HCT116 (cell line): ENCODE measurements at regions not wholly inside any gene's neighbourhood (a gene's known extent, or its start where the extent isn't known, plus 50 kb on each side); places are given as distances from the start of the nearest gene placed in this dataset.
"Not testable (repeated sequence)": the region's sequence is repeated elsewhere in the genome, so short reads cannot be mapped to it uniquely, and the experiment has no call there.

Experiments used
- ATAC-seq: fragments of 200-7000 bp; cut with Tn5 transposase; 2 replicates; pipeline ENCODE4 v1.9.1; 2020; ENCODE audit warnings: mild to moderate bottlenecking, moderate library complexity
- BruUV-seq: library from RNA; stranded (reverse); fragments of 400-500 nt; replicated peaks from 2 replicates; lab custom pipeline; 2021; lab: Mats Ljungman, UMichigan
- CTCF ChIA-PET: fragments of 300-600 bp; sonication (Branson Sonifier 250); formaldehyde crosslinking; loops from one replicate; lab custom pipeline; 2021; ENCODE audit warnings: antibody characterized with exemption; lab: Charles Lee
- POLR2A ChIA-PET: fragments of 300-600, 350-600 bp; sonication (Branson Sonifier 250); formaldehyde crosslinking; loops from one replicate; lab custom pipeline; 2021; ENCODE audit warnings: antibody characterized with exemption; lab: Charles Lee
- RAD21 ChIA-PET, 2 experiments: fragments of 300-600 bp; sonication (Branson Sonifier 250); formaldehyde crosslinking; loops; one replicate each; lab custom pipeline; 2023; ENCODE audit warnings: low total read pairs in 2 of 2; ENCODE audit not compliant: uncharacterized antibody in 2 of 2, unreplicated experiment in 2 of 2, low non-redundant PET in 1 of 2; lab: Charles Lee
- DNase-seq: peaks from one replicate; pipeline ENCODE4 v3.0.0-alpha.2; 2010; ENCODE audit warnings: low read depth, low spot score
- H2AFZ ChIP-seq: fragments of 200-600 bp; shearing (Covaris generic), sonication (generic); 2 replicates; pipeline ENCODE4 v1.6.1; 2017; ENCODE audit warnings: low read depth, mixed run types, mixed read lengths, antibody characterized with exemption, low read length; ENCODE audit not compliant: poor library complexity, severe bottlenecking
- H3K27ac ChIP-seq: 2 replicates; pipeline ENCODE4 v1.5.1; 2012; ENCODE audit warnings: low read depth, low read length
- H3K27me3 ChIP-seq: fragments of 200-600 bp; sonication (generic); 2 replicates; pipeline ENCODE4 v1.6.1; 2016; ENCODE audit warnings: mixed run types, low read length, mixed read lengths; ENCODE audit not compliant: insufficient read depth
- H3K36me3 ChIP-seq, 2 experiments: fragments of 200-500 bp in 1 of 2; fragments of 200-600 bp in 1 of 2; sonication (Bioruptor generic) in 1 of 2; sonication (generic) in 1 of 2; 2 replicates each; pipeline versions ENCODE4 v1.5.1 to v1.6.1; 2014 to 2016; ENCODE audit warnings: low read length in 2 of 2, inconsistent platforms in 1 of 2, mixed read lengths in 1 of 2, mixed run types in 1 of 2; ENCODE audit not compliant: insufficient read depth in 2 of 2, control insufficient read depth in 1 of 2
- H3K4me1 ChIP-seq, 2 experiments: fragments of 200-600 bp in 1 of 2; sonication (generic) in 1 of 2; 2 replicates each; pipeline versions ENCODE4 v1.5.1 to v1.6.1; 2012 to 2017; ENCODE audit warnings: low read length in 2 of 2, inconsistent platforms in 1 of 2, mild to moderate bottlenecking in 1 of 2, mixed read lengths in 1 of 2, mixed run types in 1 of 2, moderate library complexity in 1 of 2; ENCODE audit not compliant: insufficient read depth in 2 of 2, control insufficient read depth in 1 of 2
- H3K4me2 ChIP-seq: fragments of 200-600 bp; sonication (generic); 2 replicates; pipeline ENCODE4 v1.6.1; 2017; ENCODE audit warnings: mixed run types, low read length, mixed read lengths
- H3K4me3 ChIP-seq, 2 experiments: fragments of 200-600 bp in 1 of 2; sonication (generic) in 1 of 2; replicated peaks in 1 of 2; 2 replicates each; pipeline ENCODE4 v1.5.1; 2011 to 2016; ENCODE audit warnings: low read length in 2 of 2, control low read depth in 1 of 2, low read depth in 1 of 2, mild to moderate bottlenecking in 1 of 2, mixed read lengths in 1 of 2, mixed run types in 1 of 2
- H3K79me2 ChIP-seq: fragments of 200-600 bp; sonication (generic); 2 replicates; pipeline ENCODE4 v1.6.1; 2017; ENCODE audit warnings: mild to moderate bottlenecking, mixed run types, low read length, moderate library complexity, mixed read lengths; ENCODE audit not compliant: insufficient read depth
- H3K9ac ChIP-seq: fragments of 200-600 bp; sonication (generic); 2 replicates; pipeline ENCODE4 v1.6.1; 2016; ENCODE audit warnings: low read length, mixed read lengths
- H3K9me2 ChIP-seq: fragments of 200-600 bp; sonication (generic), shearing (Covaris generic); 2 replicates; pipeline ENCODE4 v1.6.1; 2017; ENCODE audit warnings: mixed run types, mild to moderate bottlenecking, moderate library complexity; ENCODE audit not compliant: insufficient read depth
- H3K9me3 ChIP-seq, 2 experiments: fragments of 200-500 bp in 1 of 2; fragments of 200-600 bp in 1 of 2; sonication (Bioruptor generic) in 1 of 2; sonication (generic) in 1 of 2; 2 replicates each; pipeline ENCODE4 v1.6.1; 2014 to 2017; ENCODE audit warnings: low read length in 2 of 2, mixed read lengths in 2 of 2, inconsistent platforms in 1 of 2, low read depth in 1 of 2, mild to moderate bottlenecking in 1 of 2, mixed run types in 1 of 2, moderate library complexity in 1 of 2; ENCODE audit not compliant: control insufficient read depth in 1 of 2, insufficient read depth in 1 of 2
- H4K20me1 ChIP-seq: fragments of 200-600 bp; sonication (generic), shearing (Covaris generic); 2 replicates; pipeline ENCODE4 v1.6.1; 2017; ENCODE audit warnings: mixed run types, mild to moderate bottlenecking, moderate library complexity; ENCODE audit not compliant: insufficient read depth
- CEBPB ChIP-seq: IDR thresholded peaks from 2 replicates; pipeline ENCODE4 v1.6.1; 2012; ENCODE audit warnings: low read depth
- EGR1 ChIP-seq: IDR thresholded peaks from 2 replicates; pipeline ENCODE4 v1.6.1; 2012; ENCODE audit warnings: low read depth
- FOSL1 ChIP-seq: IDR thresholded peaks from 2 replicates; pipeline ENCODE4 v1.6.1; 2012; ENCODE audit warnings: low read depth
- ZFX ChIP-seq: fragments of 450-650 bp; IDR thresholded peaks from 2 replicates; pipeline ENCODE4 v1.6.1; 2017
- intact Hi-C: fragments of 100-400 bp; cut with micrococcal nuclease; formaldehyde crosslinking; loops from 2 replicates; pipeline ENCODE4 v1.10.0; 2022
- TF ChIP-seq, protein P1 (sequence below): IDR thresholded peaks from 2 replicates; pipeline ENCODE4 v1.6.1; 2012; ENCODE audit warnings: low read depth
- TF ChIP-seq, protein P2 (sequence below), 3 experiments: fragments of 200-600 bp in 1 of 3; sonication (generic) in 1 of 3; IDR thresholded peaks in 2 of 3; conservative IDR thresholded peaks in 1 of 3; 2 replicates each; pipeline ENCODE4 v1.5.1; 2012 to 2017; ENCODE audit warnings: low read depth in 2 of 3, low read length in 2 of 3, antibody characterized with exemption in 1 of 3, borderline replicate concordance in 1 of 3, control low read depth in 1 of 3, mild to moderate bottlenecking in 1 of 3, mixed read lengths in 1 of 3, mixed run types in 1 of 3, moderate library complexity in 1 of 3; ENCODE audit not compliant: insufficient read depth in 1 of 3

DNA sequence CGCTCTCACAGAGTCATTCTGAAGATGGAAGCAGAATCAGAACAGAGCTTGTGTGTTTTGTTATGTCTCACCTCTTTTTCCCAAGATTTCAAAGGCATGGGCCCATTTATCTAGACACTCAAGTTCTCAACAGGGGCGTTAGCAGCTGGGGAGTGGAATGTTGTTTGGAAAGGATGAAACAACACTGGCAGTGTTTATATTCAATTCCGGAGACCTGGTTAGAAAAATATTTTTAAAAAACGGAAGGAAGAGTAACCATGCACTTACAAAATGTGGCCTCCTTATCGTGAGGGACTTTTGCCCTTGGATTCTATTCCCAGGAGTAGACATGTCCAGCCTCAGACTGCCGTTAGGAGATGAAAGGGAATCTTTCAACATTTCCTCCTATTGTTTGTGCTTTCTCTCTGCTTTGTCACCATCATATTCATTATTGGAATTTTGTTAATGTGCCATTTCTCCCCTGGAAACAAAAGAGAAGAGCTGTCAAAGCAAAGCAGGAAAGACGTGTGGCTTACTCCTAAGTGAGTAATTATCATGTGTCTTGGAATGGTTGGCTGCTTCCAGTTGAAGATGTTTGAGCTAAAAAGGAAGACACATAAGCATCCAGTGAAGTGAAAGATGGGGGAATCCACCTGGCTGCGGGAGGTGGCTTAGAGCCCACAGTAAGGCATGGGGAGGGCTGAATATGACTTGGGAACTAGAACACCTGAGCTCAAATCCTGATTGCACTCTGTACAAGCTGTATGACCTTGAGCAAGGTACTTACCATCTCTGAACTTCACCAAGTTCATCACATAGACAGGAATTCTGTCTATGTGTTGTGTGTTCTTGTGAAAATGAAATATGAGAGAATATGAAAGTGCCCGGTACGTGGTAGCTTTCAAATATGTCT is 71.7 kb upstream of the JUN start (continued):
- TF ChIP-seq CEBPB, result no peak

DNA sequence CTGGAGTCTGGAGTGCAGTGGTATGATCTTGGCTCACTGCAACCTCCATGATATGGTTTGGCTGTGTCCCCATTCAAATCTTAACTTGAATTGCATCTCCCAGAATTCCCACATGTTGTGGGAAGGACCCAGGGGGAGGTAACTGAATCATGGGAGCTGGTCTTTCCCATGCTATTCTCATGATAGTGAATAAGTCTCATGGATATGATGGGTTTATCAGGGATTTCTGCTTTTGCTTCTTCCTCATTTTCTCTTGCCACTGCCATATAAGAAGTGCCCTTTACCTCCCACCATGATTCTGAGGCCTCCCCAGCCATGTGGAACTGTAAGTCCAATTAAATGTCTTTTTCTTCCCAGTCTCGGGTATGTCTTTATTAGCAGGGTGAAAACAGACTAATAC is 72.4 kb upstream of the JUN start:
- H3K27ac ChIP-seq, H4K20me1 ChIP-seq, H3K9me3 ChIP-seq, H3K4me2 ChIP-seq, CTCF ChIA-PET, H3K36me3 ChIP-seq, DNase-seq, H3K9ac ChIP-seq, H3K27me3 ChIP-seq, H2AFZ ChIP-seq, BruUV-seq, intact Hi-C loops, RAD21 ChIA-PET, H3K4me3 ChIP-seq, H3K79me2 ChIP-seq, ATAC-seq, POLR2A ChIA-PET, H3K4me1 ChIP-seq, H3K9me2 ChIP-seq: not testable (repeated sequence)

DNA sequence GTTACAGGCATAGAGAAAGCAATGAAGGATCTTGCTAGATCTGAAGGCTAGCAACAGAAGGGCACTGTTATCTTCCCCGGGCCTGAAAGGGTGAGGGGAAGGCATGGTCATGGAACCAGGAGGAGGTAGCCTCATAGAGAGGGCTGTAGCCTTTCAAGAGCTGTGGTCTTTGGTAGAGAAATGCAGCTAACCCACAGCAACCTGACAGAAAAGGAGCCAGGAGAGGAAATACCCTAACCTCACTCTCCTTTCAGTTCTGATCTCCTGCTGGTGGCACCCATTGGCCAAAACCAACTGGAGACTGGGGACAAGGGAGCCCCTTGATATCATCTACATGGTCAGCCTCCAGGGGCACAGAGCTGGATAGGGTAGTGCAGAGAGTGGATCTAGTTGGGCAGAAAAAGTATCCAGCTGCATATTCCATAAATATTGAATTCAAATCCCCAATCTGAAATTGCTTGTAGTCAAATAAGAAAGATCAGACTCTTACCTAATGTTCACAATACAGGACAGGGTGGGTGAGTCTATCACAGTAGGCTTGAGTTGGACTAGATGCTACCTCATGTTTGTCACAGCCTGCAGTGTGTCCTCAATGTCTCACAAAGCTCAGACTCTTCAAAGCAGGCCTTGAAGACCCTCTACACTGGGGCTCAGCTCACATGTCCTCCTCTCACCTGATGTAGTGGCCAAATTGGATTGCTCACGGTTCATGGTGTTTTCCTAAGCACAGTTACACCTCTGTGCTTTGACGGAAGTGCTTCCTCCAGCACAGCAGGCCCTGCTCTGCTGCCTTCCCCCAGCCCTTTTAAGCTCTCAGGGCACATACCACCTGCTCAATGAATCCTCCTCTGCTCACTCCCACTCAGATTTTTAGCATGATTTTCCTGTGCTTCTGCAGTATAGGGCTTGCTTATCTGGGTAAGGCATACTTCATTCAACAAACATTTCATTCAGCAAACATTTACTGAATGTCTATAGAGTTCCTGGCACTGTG is 74.1 kb upstream of the JUN start:
- no peaks in the 10 kb centered on the region for H3K9me3 ChIP-seq
- TF ChIP-seq FOSL1, result no peak
- TF ChIP-seq, protein P1, sequence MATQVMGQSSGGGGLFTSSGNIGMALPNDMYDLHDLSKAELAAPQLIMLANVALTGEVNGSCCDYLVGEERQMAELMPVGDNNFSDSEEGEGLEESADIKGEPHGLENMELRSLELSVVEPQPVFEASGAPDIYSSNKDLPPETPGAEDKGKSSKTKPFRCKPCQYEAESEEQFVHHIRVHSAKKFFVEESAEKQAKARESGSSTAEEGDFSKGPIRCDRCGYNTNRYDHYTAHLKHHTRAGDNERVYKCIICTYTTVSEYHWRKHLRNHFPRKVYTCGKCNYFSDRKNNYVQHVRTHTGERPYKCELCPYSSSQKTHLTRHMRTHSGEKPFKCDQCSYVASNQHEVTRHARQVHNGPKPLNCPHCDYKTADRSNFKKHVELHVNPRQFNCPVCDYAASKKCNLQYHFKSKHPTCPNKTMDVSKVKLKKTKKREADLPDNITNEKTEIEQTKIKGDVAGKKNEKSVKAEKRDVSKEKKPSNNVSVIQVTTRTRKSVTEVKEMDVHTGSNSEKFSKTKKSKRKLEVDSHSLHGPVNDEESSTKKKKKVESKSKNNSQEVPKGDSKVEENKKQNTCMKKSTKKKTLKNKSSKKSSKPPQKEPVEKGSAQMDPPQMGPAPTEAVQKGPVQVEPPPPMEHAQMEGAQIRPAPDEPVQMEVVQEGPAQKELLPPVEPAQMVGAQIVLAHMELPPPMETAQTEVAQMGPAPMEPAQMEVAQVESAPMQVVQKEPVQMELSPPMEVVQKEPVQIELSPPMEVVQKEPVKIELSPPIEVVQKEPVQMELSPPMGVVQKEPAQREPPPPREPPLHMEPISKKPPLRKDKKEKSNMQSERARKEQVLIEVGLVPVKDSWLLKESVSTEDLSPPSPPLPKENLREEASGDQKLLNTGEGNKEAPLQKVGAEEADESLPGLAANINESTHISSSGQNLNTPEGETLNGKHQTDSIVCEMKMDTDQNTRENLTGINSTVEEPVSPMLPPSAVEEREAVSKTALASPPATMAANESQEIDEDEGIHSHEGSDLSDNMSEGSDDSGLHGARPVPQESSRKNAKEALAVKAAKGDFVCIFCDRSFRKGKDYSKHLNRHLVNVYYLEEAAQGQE, result no peak
- TF ChIP-seq, protein P2, sequence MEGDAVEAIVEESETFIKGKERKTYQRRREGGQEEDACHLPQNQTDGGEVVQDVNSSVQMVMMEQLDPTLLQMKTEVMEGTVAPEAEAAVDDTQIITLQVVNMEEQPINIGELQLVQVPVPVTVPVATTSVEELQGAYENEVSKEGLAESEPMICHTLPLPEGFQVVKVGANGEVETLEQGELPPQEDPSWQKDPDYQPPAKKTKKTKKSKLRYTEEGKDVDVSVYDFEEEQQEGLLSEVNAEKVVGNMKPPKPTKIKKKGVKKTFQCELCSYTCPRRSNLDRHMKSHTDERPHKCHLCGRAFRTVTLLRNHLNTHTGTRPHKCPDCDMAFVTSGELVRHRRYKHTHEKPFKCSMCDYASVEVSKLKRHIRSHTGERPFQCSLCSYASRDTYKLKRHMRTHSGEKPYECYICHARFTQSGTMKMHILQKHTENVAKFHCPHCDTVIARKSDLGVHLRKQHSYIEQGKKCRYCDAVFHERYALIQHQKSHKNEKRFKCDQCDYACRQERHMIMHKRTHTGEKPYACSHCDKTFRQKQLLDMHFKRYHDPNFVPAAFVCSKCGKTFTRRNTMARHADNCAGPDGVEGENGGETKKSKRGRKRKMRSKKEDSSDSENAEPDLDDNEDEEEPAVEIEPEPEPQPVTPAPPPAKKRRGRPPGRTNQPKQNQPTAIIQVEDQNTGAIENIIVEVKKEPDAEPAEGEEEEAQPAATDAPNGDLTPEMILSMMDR (IDR thresholded peaks at IDR 0.05 in 2 of 3, conservative IDR thresholded peaks at IDR 0.05 in 1 of 3; ENCODE audit: borderline replicate concordance in 1 of 3, insufficient read depth in 1 of 3, low read depth in 2 of 3, low read length in 2 of 3), result no peak
- TF ChIP-seq EGR1, result no peak
- no peak for TF ChIP-seq ZFX
- TF ChIP-seq, all 23 proteins: peak for 0
- Histone ChIP-seq H3K9me2 (no peaks in the 10 kb centered on the region), H3K36me3 (no peaks in the 10 kb centered on the region), H3K27ac (no peak overlapping the region), H3K79me2 (no peaks in the 10 kb centered on the region), H4K20me1 (no peaks in the 10 kb centered on the region), H3K4me2 (no peak overlapping the region), H3K4me3 (no peak overlapping the region), H3K27me3 (no peaks in the 10 kb centered on the region), H3K9ac (no peak overlapping the region), H2AFZ (no peak overlapping the region), H3K4me1 (no peaks in the 10 kb centered on the region)
- ATAC-seq, result no peak
- no TSS peak for BruUV-seq
- ChIA-PET RAD21 (no interaction called here), CTCF (no interaction called here), POLR2A (interaction anchor here (1.5 kb wide), 1 partner anchor 9 kb away, joined by 4 read pairs; no protein-coding TSS in a partner anchor)
- DNase-seq, result no peak
- intact Hi-C loops, result no loop called here
